ENCODE measurements at regions not wholly inside any gene's neighbourhood (a gene's known extent, or its start where the extent isn't known, plus 50 kb on each side); places are given as distances from the start of the nearest gene placed in this dataset.

DNA sequence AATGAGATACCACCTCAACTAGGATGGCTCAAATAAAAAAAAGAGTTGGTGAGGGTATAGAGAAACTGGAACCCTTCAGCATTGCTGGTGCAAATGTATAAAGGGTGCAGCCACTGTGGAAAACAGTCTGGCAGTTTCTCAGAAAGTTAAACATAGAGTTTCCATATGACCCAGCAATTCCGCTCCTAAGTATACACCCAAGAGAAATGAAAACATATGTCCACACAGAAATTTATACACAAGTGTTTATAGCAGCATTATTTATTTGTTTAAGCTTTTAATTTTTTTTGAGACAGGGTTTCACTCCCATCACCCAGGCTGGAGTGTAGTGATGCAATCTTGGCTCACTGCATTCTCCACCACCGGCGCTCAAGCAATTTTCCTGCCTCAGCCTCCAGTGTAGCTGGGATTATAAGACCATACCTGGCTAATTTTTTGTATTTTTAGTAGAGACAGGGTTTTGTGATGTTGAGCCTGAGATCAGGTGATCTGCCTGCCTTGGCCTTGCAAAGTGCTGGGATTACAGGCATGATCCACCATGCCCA lies 118.2 kb upstream of the KIF5B start:
- Histone ChIP-seq H3K4me3 (replicated peaks in 1 of 3; ENCODE audit: insufficient read depth in 1 of 3, low read depth in 2 of 3, low read length in 3 of 3) (no peak overlapping the region), H3K79me2 (ENCODE audit: insufficient read depth, low read length) (no peaks in the 10 kb centered on the region), H3K9ac (ENCODE audit: insufficient read depth, low read depth, low read length) (no peak overlapping the region), H3K27ac (ENCODE audit: extremely low read length, insufficient read depth, low read length) (no peak overlapping the region), H3K4me2 (ENCODE audit: low read depth, low read length) (no peak overlapping the region; the same call in 1 of the 2 replicates), H2AFZ (ENCODE audit: low read length) (no peak overlapping the region), H3K9me3 (ENCODE audit: low read length) (no peaks in the 10 kb centered on the region), H3K27me3 (ENCODE audit: control insufficient read depth in 1 of 2, insufficient read depth in 2 of 2, low read length in 2 of 2) (no peaks in the 10 kb centered on the region), H3K36me3 (replicated peaks in 1 of 2; ENCODE audit: control insufficient read depth in 1 of 2, insufficient read depth in 2 of 2, low read length in 2 of 2) (no peaks in the 10 kb centered on the region), H4K20me1 (ENCODE audit: insufficient read depth, low read length) (no peaks in the 10 kb centered on the region), H3K4me1 (ENCODE audit: insufficient read depth, low read length) (peaks cover 36% of the 10 kb centered on the region)
- no TSS peak for BruUV-seq (replicated peaks)
- 36% methylated on average over 3 of the region's 3 CpGs for WGBS (ENCODE audit: low lambda C conversion rate)
- POLR2A ChIA-PET = no interaction called here
- FAIRE-seq = no peak
- TF ChIP-seq, protein P1, sequence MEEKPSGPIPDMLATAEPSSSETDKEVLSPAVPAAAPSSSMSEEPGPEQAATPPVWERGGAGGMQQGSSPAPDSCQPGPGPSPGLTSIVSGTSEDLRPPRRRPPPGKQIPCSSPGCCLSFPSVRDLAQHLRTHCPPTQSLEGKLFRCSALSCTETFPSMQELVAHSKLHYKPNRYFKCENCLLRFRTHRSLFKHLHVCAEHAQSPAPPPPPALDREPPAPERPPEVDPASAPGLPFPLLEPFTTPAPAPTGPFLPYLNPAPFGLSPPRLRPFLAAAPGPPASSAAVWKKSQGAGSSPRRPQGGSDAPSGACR (CRISPR knock-in tag; IDR thresholded peaks at IDR 0.05) = no peak
- TF ChIP-seq CEBPG (CRISPR knock-in tag; IDR thresholded peaks at IDR 0.05) (peak; percentile 52), U2AF2 (IDR thresholded peaks at IDR 0.05; ENCODE audit: low read depth, low read length) (no peak), CEBPB (IDR thresholded peaks at IDR 0.05; ENCODE audit: borderline replicate concordance, low read depth, low read length) (peak; percentile 45; the same call in 1 of the 2 replicates)
- CTCF ChIA-PET (ENCODE audit: low intra/inter-chr PET ratio, low total read pairs) = no interaction called here
- DNase-seq (ENCODE audit: low spot score) = no peak
- no peak for ATAC-seq
- intact Hi-C loops (cut with micrococcal nuclease; ENCODE audit: unreplicated experiment) (no loop called here), in situ Hi-C loops (cut with HindIII; ENCODE audit: extremely low pct_ligation_motif_present, low pct_unique_long_range_greater_than_20kb) (no loop called here)

DNA sequence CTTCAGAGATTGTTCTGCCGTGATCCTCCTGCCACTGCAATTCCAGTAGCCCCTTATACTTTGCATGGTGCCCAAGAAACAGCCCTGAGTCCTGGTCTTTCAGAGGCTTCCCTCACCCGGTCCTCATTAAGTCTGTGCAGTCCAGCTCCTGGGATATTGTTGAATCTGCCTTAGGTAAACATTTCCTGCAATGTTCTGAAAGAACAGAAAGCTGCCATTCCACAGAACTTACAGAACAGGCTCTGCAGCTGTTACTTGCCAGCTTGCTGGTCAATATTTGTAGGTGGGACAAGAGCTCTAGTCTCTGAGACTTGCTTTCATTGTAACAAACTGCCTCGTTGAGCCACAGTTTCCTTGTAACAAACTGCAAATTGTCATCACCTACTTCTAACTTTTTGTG lies 115.0 kb upstream of the KIF5B start:
- Histone ChIP-seq H2AFZ (ENCODE audit: low read length) (no peak overlapping the region), H3K4me3 (replicated peaks in 1 of 3; ENCODE audit: insufficient read depth in 1 of 3, low read depth in 2 of 3, low read length in 3 of 3) (no peak overlapping the region; a peak in 1 of 6 replicates), H3K27me3 (ENCODE audit: control insufficient read depth in 1 of 2, insufficient read depth in 2 of 2, low read length in 2 of 2) (no peaks in the 10 kb centered on the region), H3K4me2 (ENCODE audit: low read depth, low read length) (peak overlapping the region; percentile 63), H3K9me3 (ENCODE audit: low read length) (no peaks in the 10 kb centered on the region), H4K20me1 (ENCODE audit: insufficient read depth, low read length) (no peaks in the 10 kb centered on the region), H3K27ac (ENCODE audit: extremely low read length, insufficient read depth, low read length) (no peak overlapping the region), H3K36me3 (replicated peaks in 1 of 2; ENCODE audit: control insufficient read depth in 1 of 2, insufficient read depth in 2 of 2, low read length in 2 of 2) (no peaks in the 10 kb centered on the region), H3K4me1 (ENCODE audit: insufficient read depth, low read length) (peaks cover 53% of the 10 kb centered on the region), H3K79me2 (ENCODE audit: insufficient read depth, low read length) (no peaks in the 10 kb centered on the region), H3K9ac (ENCODE audit: insufficient read depth, low read depth, low read length) (no peak overlapping the region)
- ChIA-PET CTCF (ENCODE audit: low intra/inter-chr PET ratio, low total read pairs) (no interaction called here), POLR2A (interaction anchor here (1.0 kb wide), 2 partner anchors 9 to 28 kb away, joined by 3 read pairs; no protein-coding TSS in a partner anchor)
- BruUV-seq (replicated peaks) = no TSS peak
- DNase-seq (ENCODE audit: low spot score) = peak; percentile 64
- 6% methylated on average over 3 of the region's 3 CpGs for WGBS (ENCODE audit: low lambda C conversion rate)
- peak; percentile 82 for ATAC-seq
- FAIRE-seq = peak; percentile 73
- in situ Hi-C loops (cut with HindIII; ENCODE audit: extremely low pct_ligation_motif_present, low pct_unique_long_range_greater_than_20kb) = no loop called here
- intact Hi-C loops (cut with micrococcal nuclease; ENCODE audit: unreplicated experiment) = loop anchor here (1.0 kb wide), 1 partner anchor 18 kb away; no protein-coding TSS in a partner anchor
- TF ChIP-seq ZNF747 (CRISPR knock-in tag; IDR thresholded peaks at IDR 0.05; ENCODE audit: borderline replicate concordance) = no peak
- no peak for TF ChIP-seq NCOA1 (CRISPR knock-in tag; IDR thresholded peaks at IDR 0.05)
- no peak for TF ChIP-seq U2AF1 (optimal IDR thresholded peaks at IDR 0.05; ENCODE audit: low read depth, low read length)
- no peak for TF ChIP-seq HDAC6 (IDR thresholded peaks at IDR 0.05; ENCODE audit: low read depth, low read length)
- TF ChIP-seq ZFAT (CRISPR knock-in tag; conservative IDR thresholded peaks at IDR 0.05) = peak; percentile 95
- TF ChIP-seq DR1 (CRISPR knock-in tag; IDR thresholded peaks at IDR 0.05) = no peak
- TF ChIP-seq, protein P2, sequence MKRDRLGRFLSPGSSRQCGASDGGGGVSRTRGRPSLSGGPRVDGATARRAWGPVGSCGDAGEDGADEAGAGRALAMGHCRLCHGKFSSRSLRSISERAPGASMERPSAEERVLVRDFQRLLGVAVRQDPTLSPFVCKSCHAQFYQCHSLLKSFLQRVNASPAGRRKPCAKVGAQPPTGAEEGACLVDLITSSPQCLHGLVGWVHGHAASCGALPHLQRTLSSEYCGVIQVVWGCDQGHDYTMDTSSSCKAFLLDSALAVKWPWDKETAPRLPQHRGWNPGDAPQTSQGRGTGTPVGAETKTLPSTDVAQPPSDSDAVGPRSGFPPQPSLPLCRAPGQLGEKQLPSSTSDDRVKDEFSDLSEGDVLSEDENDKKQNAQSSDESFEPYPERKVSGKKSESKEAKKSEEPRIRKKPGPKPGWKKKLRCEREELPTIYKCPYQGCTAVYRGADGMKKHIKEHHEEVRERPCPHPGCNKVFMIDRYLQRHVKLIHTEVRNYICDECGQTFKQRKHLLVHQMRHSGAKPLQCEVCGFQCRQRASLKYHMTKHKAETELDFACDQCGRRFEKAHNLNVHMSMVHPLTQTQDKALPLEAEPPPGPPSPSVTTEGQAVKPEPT (CRISPR knock-in tag; IDR thresholded peaks at IDR 0.05; ENCODE audit: low read depth) = no peak
- TF ChIP-seq IKZF4 (CRISPR knock-in tag; IDR thresholded peaks at IDR 0.05; ENCODE audit: borderline replicate concordance, low read depth, not compliant biosample characterization) = no peak
- no peak for TF ChIP-seq NCOA5 (CRISPR knock-in tag; IDR thresholded peaks at IDR 0.05)
- peak; percentile 66; the same call in 1 of the 2 replicates for TF ChIP-seq ELF3 (CRISPR knock-in tag; IDR thresholded peaks at IDR 0.05)
- TF ChIP-seq ZNF607 (CRISPR knock-in tag; IDR thresholded peaks at IDR 0.05; ENCODE audit: borderline replicate concordance) = no peak
- peak; percentile 43 for TF ChIP-seq TEAD3 (CRISPR knock-in tag; optimal IDR thresholded peaks at IDR 0.05; ENCODE audit: borderline replicate concordance)
- TF ChIP-seq ZNF329 (CRISPR knock-in tag; IDR thresholded peaks at IDR 0.05; ENCODE audit: low read depth) = no peak
- no peak for TF ChIP-seq FOXA1 (IDR thresholded peaks at IDR 0.05)
- TF ChIP-seq FOXA1 (CRISPR knock-in tag; IDR thresholded peaks at IDR 0.05) = 0 out of 2 replicates have a peak, but pooled peaks have one; percentile 22
